ENCODE measurements at regions not wholly inside any gene's neighbourhood (a gene's known extent, or its start where the extent isn't known, plus 50 kb on each side); places are given as distances from the start of the nearest gene placed in this dataset.
"Not testable (repeated sequence)": the region's sequence is repeated elsewhere in the genome, so short reads cannot be mapped to it uniquely, and the experiment has no call there.

DNA sequence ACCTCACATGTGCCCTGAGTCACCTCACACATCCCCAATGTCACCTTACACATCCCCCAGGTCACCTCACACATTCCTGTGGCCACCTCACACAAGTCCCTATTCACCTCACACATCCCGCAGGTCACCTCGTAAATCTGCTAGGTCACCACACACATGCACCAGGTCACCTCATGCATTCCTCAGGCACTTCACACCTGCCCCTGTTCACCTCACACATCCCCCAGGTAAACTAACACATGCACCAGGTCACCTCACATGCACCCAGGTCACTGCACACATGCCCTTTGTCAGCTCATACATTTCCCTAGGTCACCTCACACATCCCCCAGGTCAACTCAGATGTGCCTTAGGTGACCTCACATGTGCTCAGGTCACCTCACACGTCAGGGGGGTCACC is 639.8 kb downstream of the TMEM121 start:
- DNase-seq: no peak
- Histone ChIP-seq H3K27ac (no peak overlapping the region), H3K4me1 (no peaks in the 10 kb centered on the region), H3K27me3 (no peaks in the 10 kb centered on the region), H3K36me3 (ENCODE audit: low read depth, missing control alignments) (no peaks in the 10 kb centered on the region), H3K4me3 (no peak overlapping the region), H3K9me3 (no peaks in the 10 kb centered on the region)
- intact Hi-C loops (cut with DNase I; ENCODE audit: low total_unique reads): no loop called here
- TF ChIP-seq POLR2A (IDR thresholded peaks at IDR 0.05): no peak
- 74 to 78% methylated on average over 3 of the region's 3 CpGs for WGBS, 2 donors

DNA sequence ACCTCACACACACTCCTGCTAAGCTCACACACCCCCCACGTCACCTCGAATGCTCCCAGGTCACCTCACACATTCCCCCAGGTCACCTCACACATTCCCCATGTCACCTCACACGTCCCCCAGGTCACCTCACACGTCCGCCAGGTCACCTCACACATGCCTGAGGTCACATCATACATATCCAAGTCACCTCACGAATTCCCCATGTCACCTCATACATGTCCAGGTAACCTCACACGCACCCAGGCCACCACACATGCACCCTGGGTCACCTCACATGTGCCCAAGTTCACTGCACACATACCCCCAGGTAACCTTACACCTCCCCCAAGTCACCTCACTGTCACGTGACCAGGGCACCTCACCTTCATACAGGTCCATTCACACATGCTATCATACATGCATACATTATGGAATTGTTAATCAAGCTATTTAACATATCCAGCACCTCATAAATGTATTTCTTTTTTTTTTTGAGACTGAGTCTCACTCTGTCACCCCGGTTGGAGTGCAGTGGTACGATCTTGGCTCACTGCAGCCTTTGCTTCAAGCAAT is 640.3 kb downstream of the TMEM121 start:
- Histone ChIP-seq H3K36me3 (ENCODE audit: low read depth, missing control alignments) (no peaks in the 10 kb centered on the region), H3K4me1 (no peaks in the 10 kb centered on the region), H3K9me3 (no peaks in the 10 kb centered on the region), H3K4me3 (no peak overlapping the region), H3K27me3 (no peaks in the 10 kb centered on the region), H3K27ac (no peak overlapping the region)
- intact Hi-C loops (cut with DNase I; ENCODE audit: low total_unique reads): no loop called here
- WGBS, 2 donors: 63 to 66% methylated on average over 10 of the region's 10 CpGs
- DNase-seq: no peak
- no peak for TF ChIP-seq POLR2A (IDR thresholded peaks at IDR 0.05)
- TF ChIP-seq, protein P1, sequence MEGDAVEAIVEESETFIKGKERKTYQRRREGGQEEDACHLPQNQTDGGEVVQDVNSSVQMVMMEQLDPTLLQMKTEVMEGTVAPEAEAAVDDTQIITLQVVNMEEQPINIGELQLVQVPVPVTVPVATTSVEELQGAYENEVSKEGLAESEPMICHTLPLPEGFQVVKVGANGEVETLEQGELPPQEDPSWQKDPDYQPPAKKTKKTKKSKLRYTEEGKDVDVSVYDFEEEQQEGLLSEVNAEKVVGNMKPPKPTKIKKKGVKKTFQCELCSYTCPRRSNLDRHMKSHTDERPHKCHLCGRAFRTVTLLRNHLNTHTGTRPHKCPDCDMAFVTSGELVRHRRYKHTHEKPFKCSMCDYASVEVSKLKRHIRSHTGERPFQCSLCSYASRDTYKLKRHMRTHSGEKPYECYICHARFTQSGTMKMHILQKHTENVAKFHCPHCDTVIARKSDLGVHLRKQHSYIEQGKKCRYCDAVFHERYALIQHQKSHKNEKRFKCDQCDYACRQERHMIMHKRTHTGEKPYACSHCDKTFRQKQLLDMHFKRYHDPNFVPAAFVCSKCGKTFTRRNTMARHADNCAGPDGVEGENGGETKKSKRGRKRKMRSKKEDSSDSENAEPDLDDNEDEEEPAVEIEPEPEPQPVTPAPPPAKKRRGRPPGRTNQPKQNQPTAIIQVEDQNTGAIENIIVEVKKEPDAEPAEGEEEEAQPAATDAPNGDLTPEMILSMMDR (IDR thresholded peaks at IDR 0.05): no peak

DNA sequence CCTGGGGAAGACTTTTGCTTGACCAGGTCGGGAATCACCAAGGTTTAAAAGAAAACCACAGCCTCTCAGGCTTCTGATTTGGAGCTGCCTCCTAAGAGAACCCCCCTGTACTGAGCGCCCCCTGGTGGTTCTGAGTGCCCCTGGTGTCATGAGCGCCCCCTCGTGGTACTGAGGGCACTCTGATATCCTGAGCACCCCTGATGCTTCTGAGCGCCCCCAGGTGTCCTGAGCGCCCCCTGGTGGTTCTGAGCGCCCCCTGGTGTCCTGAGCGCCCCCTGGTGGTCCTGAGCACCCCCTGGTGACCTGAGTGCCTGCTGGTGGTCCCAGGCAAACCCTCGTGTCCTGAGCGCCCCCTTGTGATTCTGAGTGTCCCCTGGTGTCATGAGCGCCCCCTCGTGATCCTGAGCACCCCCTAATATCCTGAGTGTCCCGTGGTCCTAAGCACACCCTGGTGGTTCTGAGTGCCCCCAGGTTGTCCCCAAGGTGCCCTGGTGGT is 643.8 kb downstream of the TMEM121 start:
- H3K27me3 ChIP-seq; H3K36me3 ChIP-seq (ENCODE audit: low read depth, missing control alignments); H3K4me3 ChIP-seq; H3K4me1 ChIP-seq; H3K27ac ChIP-seq; H3K9me3 ChIP-seq; intact Hi-C loops (cut with DNase I; ENCODE audit: low total_unique reads): not testable (repeated sequence)
- peak; percentile 63 for DNase-seq
- WGBS, 2 donors: 37 to 44% methylated on average over 5 to 8 of the region's 13 CpGs
- TF ChIP-seq, protein P1 (IDR thresholded peaks at IDR 0.05): peak in 2 of 3 experiments; percentile 41 to 51

DNA sequence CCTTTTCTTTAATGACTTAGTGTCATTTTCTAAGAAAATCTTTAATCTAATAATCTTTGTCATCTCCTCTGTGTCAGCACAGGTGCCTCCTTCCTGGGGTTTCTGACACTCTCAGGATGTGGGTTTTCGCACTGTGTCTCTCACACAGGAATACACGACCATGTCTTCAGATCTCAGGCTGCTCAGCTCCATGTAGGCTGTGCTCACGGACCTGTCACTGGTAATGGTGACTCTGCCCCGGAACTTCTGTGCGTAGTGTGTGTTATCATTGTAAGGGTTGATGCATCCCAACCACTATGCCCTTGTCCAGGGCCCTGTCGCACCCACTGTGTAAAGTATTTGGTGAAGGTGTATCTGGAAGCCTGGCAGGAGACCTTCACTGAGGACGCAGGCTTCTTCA is 647.8 kb downstream of the TMEM121 start:
- H3K4me3 ChIP-seq: no peak overlapping the region
- no peaks in the 10 kb centered on the region for H3K27me3 ChIP-seq
- H3K4me1 ChIP-seq: no peaks in the 10 kb centered on the region
- intact Hi-C loops (cut with DNase I; ENCODE audit: low total_unique reads): no loop called here
- H3K27ac ChIP-seq: no peak overlapping the region
- H3K9me3 ChIP-seq: no peaks in the 10 kb centered on the region
- WGBS, 2 donors: 63 to 66% methylated on average over 7 of the region's 7 CpGs
- TF ChIP-seq, protein P1 (IDR thresholded peaks at IDR 0.05): no peak
- TF ChIP-seq POLR2A (IDR thresholded peaks at IDR 0.05): no peak
- DNase-seq: no peak
- no peaks in the 10 kb centered on the region for H3K36me3 ChIP-seq (ENCODE audit: low read depth, missing control alignments)

DNA sequence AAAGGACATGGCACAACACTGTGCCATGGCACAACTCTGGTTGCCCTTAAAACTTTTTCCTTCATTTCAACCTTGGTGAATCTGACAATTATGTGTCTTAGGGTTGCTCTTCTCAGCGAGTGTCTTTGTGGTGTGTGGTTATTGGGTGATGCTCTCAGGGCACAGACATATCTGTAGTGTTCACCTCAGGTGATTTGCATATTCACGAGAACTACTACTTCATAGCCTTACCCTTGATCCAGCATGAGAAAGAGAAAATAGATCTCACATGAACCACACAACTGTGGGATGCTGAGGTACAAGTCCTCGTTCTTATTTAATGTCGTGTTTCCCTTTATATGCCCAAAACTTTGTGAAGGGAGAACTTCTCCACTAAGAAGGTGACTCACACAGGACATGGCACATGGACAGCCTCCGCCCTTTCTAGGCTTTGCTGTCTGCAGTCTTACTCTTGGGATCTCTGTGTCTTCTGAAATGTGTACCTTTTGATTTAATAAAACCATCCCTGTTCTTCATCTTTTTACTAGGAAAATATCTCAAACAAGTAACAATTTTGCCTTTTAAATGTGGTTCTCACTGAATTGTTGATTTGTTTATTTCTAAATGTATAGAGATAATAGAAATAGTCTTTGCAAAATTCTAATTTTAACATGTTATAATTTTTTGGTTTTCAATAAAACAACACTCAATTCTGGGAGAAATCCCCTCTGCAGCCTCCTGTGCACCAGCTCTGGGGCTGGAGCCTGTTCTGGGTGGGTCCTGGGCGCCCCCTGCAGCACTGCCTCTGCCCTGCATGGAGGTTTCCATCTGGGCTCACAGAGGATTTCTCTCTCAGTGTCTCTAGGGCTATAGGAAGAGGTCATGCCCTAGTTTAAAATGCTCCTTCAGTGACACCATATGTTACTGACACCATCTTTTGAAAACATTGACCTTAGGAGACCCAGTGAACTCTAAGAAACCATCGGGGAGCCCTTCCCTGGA is 651.2 kb downstream of the TMEM121 start:
- H3K27me3 ChIP-seq; H3K4me3 ChIP-seq; DNase-seq; H3K36me3 ChIP-seq (ENCODE audit: low read depth, missing control alignments); H3K9me3 ChIP-seq; intact Hi-C loops (cut with DNase I; ENCODE audit: low total_unique reads); H3K4me1 ChIP-seq; H3K27ac ChIP-seq: not testable (repeated sequence)
- 53 to 70% methylated on average over 7 of the region's 7 CpGs for WGBS, 2 donors

Measured in testis (tissue), 2 donors.